ENCODE measurements at regions not wholly inside any gene's neighbourhood (a gene's known extent, or its start where the extent isn't known, plus 50 kb on each side); places are given as distances from the start of the nearest gene placed in this dataset.

- no peaks in the 10 kb centered on the region for H3K36me3 Mint-ChIP-seq (ENCODE audit: low read depth)
- Histone ChIP-seq H3K4me3 (ENCODE audit: low read length) (no peak overlapping the region), H3K9me3 (ENCODE audit: control insufficient read depth in 1 of 2, insufficient read depth in 1 of 2, low read length in 2 of 2) (no peaks in the 10 kb centered on the region), H3K4me1 (ENCODE audit: insufficient read depth, low read length) (no peaks in the 10 kb centered on the region), H3K27ac (ENCODE audit: low read depth in 1 of 2, low read length in 2 of 2) (no peak overlapping the region), H3K27me3 (ENCODE audit: control insufficient read depth in 1 of 2, insufficient read depth in 2 of 2, low read length in 2 of 2) (no peaks in the 10 kb centered on the region), H3K36me3 (ENCODE audit: insufficient read depth, low read length) (no peaks in the 10 kb centered on the region)
- CTCF ChIA-PET: no interaction called here
- POLR2A ChIA-PET: no interaction called here
- no peaks in the 10 kb centered on the region for H3K27me3 Mint-ChIP-seq
- TF ChIP-seq CTCF (IDR thresholded peaks at IDR 0.05): no peak
- H3K9me3 Mint-ChIP-seq: peaks cover 5% of the 10 kb centered on the region
- H3K4me3 Mint-ChIP-seq: no peak overlapping the region
- no peaks in the 10 kb centered on the region for H3K4me1 Mint-ChIP-seq (ENCODE audit: low read depth)
- no peak for DNase-seq
- H3K27ac Mint-ChIP-seq: no peak overlapping the region
- ATAC-seq (ENCODE audit: poor library complexity): no peak
- intact Hi-C loops (cut with DNase I, micrococcal nuclease): no loop called here
Observed at GRCh38 chr11:81707881-81708280, 1025.8 kb downstream of the FAM181B start.

GRCh38 chr11:81705283-81705682 lies 1028.4 kb downstream of the FAM181B start:
- POLR2A ChIA-PET: no interaction called here
- Mint-ChIP-seq H3K36me3 (ENCODE audit: low read depth) (no peaks in the 10 kb centered on the region), H3K9me3 (peaks cover 9% of the 10 kb centered on the region), H3K27ac (no peak overlapping the region), H3K27me3 (no peaks in the 10 kb centered on the region), H3K4me1 (ENCODE audit: low read depth) (no peaks in the 10 kb centered on the region), H3K4me3 (no peak overlapping the region)
- no peak for TF ChIP-seq CTCF (IDR thresholded peaks at IDR 0.05)
- DNase-seq (no peak), ATAC-seq (ENCODE audit: poor library complexity) (no peak)
- Histone ChIP-seq H3K36me3 (ENCODE audit: insufficient read depth, low read length) (no peaks in the 10 kb centered on the region), H3K4me3 (ENCODE audit: low read length) (no peak overlapping the region), H3K27ac (ENCODE audit: low read depth in 1 of 2, low read length in 2 of 2) (no peak overlapping the region), H3K27me3 (ENCODE audit: control insufficient read depth in 1 of 2, insufficient read depth in 2 of 2, low read length in 2 of 2) (no peaks in the 10 kb centered on the region), H3K4me1 (ENCODE audit: insufficient read depth, low read length) (no peaks in the 10 kb centered on the region), H3K9me3 (ENCODE audit: control insufficient read depth in 1 of 2, insufficient read depth in 1 of 2, low read length in 2 of 2) (no peaks in the 10 kb centered on the region)
- intact Hi-C loops (cut with DNase I, micrococcal nuclease): no loop called here
- CTCF ChIA-PET: no interaction called here

- H3K9me3 Mint-ChIP-seq: peaks cover 30% of the 10 kb centered on the region
Observed at GRCh38 chr11:81700076-81700475, 1033.6 kb downstream of the FAM181B start.

More at GRCh38 chr11:81700076-81700475, 1033.6 kb downstream of the FAM181B start:
- CTCF ChIA-PET: no interaction called here
- no peak for TF ChIP-seq CTCF (IDR thresholded peaks at IDR 0.05)
- POLR2A ChIA-PET: no interaction called here
- Histone ChIP-seq H3K36me3 (ENCODE audit: insufficient read depth, low read length) (no peaks in the 10 kb centered on the region), H3K9me3 (ENCODE audit: control insufficient read depth in 1 of 2, insufficient read depth in 1 of 2, low read length in 2 of 2) (peaks cover 0 to 4% of the 10 kb centered on the region in 2 experiments), H3K4me3 (ENCODE audit: low read length) (no peak overlapping the region), H3K4me1 (ENCODE audit: insufficient read depth, low read length) (no peaks in the 10 kb centered on the region), H3K27me3 (ENCODE audit: control insufficient read depth in 1 of 2, insufficient read depth in 2 of 2, low read length in 2 of 2) (no peaks in the 10 kb centered on the region), H3K27ac (ENCODE audit: low read depth in 1 of 2, low read length in 2 of 2) (no peak overlapping the region)
- Mint-ChIP-seq H3K4me3 (no peak overlapping the region), H3K27ac (no peak overlapping the region), H3K36me3 (ENCODE audit: low read depth) (no peaks in the 10 kb centered on the region), H3K27me3 (no peaks in the 10 kb centered on the region), H3K4me1 (ENCODE audit: low read depth) (no peaks in the 10 kb centered on the region)
- ATAC-seq (ENCODE audit: poor library complexity) (no peak), DNase-seq (no peak)
- intact Hi-C loops (cut with DNase I, micrococcal nuclease): no loop called here

Measured in CD4-positive, alpha-beta T cell (primary cell).